GM18517 (cell line): ENCODE measurements at regions not wholly inside any gene's neighbourhood (a gene's known extent, or its start where the extent isn't known, plus 50 kb on each side); places are given as distances from the start of the nearest gene placed in this dataset.

Experiments used
- ATAC-seq: cut with Tn5 transposase; IDR thresholded peaks from one replicate; pipeline ENCODE4 v1.9.1; 2021; ENCODE audit warnings: mild to moderate bottlenecking, moderate library complexity; ENCODE audit not compliant: unreplicated experiment

- no peak for ATAC-seq
These were observed 156.0 kb downstream of the LRIG3 start for GRCh38 chr12:58764100-58764953.

DNA sequence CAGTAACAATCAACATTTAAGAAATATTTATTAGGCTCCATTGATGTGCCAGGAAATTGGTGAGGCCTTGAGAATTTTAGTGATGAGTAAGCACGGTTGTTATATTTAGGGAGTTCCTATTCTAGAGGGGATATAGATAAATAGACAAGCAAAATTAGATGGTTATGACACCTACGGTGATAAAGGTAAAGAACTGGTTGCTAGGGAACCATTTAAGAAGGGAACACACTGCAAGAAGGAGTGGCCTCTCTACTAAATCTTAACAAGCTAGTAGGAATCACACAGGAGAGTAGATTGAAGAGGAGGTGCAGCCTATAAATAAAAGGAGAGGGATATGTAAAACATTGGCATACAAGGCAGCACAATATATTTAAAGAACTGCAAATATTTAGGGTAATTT, 155.2 kb downstream of the LRIG3 start:
- ATAC-seq, result no peak

GRCh38 chr12:58765653-58766512, 154.4 kb downstream of the LRIG3 start:
- no peak for ATAC-seq

GRCh38 chr12:58766513-58766870, 153.8 kb downstream of the LRIG3 start:
- no peak for ATAC-seq

- ATAC-seq, result no peak
These were observed 152.8 kb downstream of the LRIG3 start for GRCh38 chr12:58767496-58767895.

GRCh38 chr12:58773986-58774385, 146.3 kb downstream of the LRIG3 start:
- ATAC-seq, result no peak

GRCh38 chr12:58774731-58775130, 145.6 kb downstream of the LRIG3 start:
- no peak for ATAC-seq

DNA sequence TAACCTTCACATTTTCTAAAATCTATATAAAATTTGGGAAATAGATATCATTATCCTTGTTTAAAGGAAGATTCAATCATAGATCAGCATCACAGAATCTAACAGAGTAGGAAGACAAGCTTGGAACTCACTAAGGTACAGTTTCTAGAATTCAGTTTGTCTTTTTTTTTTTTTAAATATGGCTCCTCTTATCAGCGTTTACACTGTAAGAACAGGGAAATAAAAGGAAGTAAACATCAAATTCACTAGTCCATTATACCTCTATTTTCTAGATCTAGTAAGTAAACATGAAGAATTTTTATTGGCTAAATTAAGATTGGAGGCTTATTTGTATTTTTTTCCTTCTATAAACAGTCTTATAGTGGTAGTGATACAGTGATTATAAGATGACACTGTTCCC, 144.9 kb downstream of the LRIG3 start:
- no peak for ATAC-seq

DNA sequence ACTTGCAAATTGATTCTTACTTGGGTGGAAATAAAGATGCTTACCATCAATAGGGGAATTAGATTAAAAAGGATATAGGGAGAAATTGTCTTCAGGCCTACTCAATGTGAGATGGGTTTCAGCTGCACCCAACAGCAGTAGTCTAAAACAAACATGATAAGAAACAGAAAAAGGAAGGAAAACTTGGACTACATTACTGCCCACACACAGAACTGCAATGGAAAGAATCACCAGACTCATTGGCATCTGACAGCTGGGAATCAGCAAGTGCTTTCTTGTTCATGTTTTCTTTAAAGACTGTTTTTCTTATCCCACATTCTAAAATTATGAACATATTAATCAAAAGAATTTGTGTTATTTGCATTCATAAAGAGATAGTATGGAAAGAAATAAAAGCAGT, 144.2 kb downstream of the LRIG3 start:
- no peak for ATAC-seq

- no peak for ATAC-seq
These were observed 142.5 kb downstream of the LRIG3 start for GRCh38 chr12:58777815-58778214.

GRCh38 chr12:58781609-58782008, 138.7 kb downstream of the LRIG3 start:
- no peak for ATAC-seq

- no peak for ATAC-seq
These were observed 133.1 kb downstream of the LRIG3 start for GRCh38 chr12:58787021-58787760.

- ATAC-seq, result no peak
These were observed 125.4 kb downstream of the LRIG3 start for GRCh38 chr12:58794859-58795258.

DNA sequence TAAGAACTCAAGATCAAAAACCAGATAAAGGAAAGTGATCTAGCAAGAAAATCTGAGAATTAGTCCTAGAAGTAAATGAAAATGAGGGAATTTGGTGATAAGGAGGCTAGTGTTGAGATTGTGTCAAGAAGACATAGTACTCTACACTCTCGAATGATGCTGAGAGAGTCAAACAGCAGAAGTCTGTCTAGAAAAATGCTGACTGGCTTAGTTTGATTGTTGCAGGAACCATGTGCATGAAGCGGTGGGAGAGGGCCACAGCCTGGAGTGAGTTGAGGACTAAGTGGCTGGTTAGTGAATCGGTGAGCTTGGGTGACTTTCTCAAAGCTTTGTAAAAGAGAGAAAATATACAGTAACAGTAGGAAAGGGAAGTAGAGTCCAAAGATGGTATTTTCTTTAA, 124.5 kb downstream of the LRIG3 start:
- no peak for ATAC-seq

- ATAC-seq, result no peak
These were observed 118.3 kb downstream of the LRIG3 start for GRCh38 chr12:58801986-58802385.

DNA sequence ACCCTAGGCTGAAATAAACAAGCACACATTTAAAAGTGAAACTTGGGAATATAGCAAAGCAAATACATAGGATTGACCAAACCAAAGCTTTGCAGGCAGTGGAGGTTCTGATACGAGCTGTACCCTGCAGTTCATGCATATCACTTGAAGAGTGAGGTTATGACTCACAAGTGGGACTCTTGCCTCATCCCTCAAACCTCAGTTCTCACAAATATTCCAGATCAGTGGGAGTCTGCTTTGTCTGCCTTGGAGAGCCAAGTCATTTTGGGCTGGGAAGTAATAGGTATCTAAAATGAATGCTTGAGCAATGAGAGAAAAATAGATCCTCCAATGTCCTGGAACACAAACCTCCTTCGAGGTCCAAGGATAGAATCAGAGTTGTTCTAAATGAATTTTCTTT, 116.4 kb downstream of the LRIG3 start:
- no peak for ATAC-seq

DNA sequence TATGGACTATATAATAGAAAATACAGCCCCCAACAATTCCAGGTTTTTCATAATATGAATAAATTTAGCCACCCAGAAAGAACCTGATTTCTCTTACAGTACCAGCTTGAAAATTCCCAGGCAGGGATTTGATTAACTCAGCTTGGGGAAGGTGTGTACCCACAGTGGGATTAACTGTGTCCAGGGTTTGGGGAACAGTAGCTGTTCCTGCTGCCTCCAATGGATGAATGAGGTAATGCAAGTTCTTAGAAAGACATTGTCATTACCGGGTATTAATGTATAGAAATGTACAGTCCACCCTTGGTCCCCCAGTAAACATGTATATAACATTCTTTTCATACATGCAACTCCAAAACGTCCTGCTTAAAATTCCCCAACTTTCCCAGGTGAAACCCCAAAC, 115.6 kb downstream of the LRIG3 start:
- peak; percentile 76 for ATAC-seq

- no peak for ATAC-seq
These were observed 111.2 kb downstream of the LRIG3 start for GRCh38 chr12:58809064-58809607.

DNA sequence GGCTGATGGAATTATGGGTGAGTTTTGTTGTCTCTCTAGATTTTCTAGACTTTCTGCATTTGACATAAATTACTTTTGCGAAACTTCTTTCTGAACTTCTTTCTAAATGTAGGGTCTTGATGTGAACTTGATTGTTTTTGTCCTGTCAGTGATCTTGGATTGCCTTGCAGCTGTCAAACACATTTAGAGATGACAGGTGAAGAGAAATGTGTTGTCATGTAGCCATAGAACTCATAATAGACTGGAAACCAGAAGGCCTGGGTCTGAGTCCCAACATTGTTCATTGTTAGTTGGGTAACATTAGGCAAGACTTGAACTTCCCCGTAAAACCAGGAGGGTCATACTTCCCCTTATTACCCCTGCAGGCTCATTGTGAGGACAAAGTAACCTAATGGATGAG, 109.0 kb downstream of the LRIG3 start:
- ATAC-seq, result no peak

DNA sequence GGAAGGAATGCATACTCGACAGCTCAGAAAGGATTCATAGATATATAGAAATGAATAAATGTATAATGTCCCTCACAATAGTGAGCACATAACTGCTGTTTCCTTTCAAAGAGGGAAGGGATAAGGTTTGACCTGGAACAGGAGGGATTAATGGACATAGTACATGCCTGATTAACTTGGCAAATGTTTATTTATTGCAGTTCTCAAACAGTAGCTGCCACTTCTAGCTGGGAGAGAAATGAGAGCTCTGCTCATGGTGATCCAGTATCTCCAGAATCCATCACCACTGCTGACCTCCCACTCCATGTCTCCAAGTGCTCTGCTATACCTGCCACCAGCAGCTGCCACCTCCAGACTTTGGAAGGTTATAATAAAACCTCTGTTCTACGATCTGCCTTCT, 108.1 kb downstream of the LRIG3 start:
- ATAC-seq, result no peak

DNA sequence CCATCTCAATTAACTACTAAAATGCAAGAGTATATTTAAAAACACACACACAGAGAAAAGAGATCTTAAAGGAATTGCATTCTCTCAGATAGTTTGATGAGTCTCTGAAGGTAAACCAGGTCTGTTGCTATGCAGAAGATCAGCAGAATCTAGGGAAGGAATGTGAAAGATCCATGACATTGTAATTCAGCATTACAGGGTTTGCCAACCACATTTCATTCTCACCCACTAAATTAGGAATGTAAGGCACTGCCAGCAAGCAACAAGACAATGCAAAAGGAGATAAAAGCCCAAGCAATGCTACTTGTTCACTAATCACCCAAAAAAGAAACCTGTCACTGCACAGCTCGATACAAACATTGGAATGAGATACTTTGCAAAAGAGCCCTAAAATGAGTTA, 106.3 kb downstream of the LRIG3 start:
- ATAC-seq, result no peak
